Gastrocnemius medialis (tissue), 4 donors: ENCODE measurements at regions not wholly inside any gene's neighbourhood (a gene's known extent, or its start where the extent isn't known, plus 50 kb on each side); places are given as distances from the start of the nearest gene placed in this dataset.

ENCODE experiments used
- CTCF ChIP-seq, 5 experiments: fragments of 450-650 bp in 3 of 5; fragments of 200-600 bp in 2 of 5; sonication (generic) in 2 of 5; IDR thresholded peaks in 4 of 5; conservative IDR thresholded peaks in 1 of 5; 1 replicate in 4 of 5; 2 replicates in 1 of 5; pipeline ENCODE4 v1.5.1; 2016 to 2019; ENCODE audit warnings: antibody characterized with exemption in 5 of 5, mild to moderate bottlenecking in 3 of 5, moderate library complexity in 3 of 5
- POLR2A ChIP-seq, 2 donors: fragments of 450-650 bp; IDR thresholded peaks; one replicate each; pipeline ENCODE4 v1.6.1; 2017; ENCODE audit warnings: antibody characterized with exemption in 2 of 2, mild to moderate bottlenecking in 2 of 2, moderate library complexity in 2 of 2

GRCh38 chr20:59382907-59383306 lies 82.5 kb downstream of the EDN3 start:
- TF ChIP-seq CTCF (IDR thresholded peaks at IDR 0.05 in 4 of 5, conservative IDR thresholded peaks at IDR 0.05 in 1 of 5) (no peak), POLR2A (IDR thresholded peaks at IDR 0.05) (no peak)
